Lower leg skin (tissue), 4 donors: ENCODE measurements at regions not wholly inside any gene's neighbourhood (a gene's known extent, or its start where the extent isn't known, plus 50 kb on each side); places are given as distances from the start of the nearest gene placed in this dataset.

Experiments
- DNase-seq, 2 donors: peaks; one replicate each; pipeline ENCODE4 v3.0.0-alpha.2; 2019; ENCODE audit warnings: low spot score in 2 of 2
- H3K4me3 ChIP-seq: fragments of 200-600 bp; sonication (generic); 2 replicates; pipeline ENCODE4 v1.5.1; 2017; ENCODE audit warnings: mild to moderate bottlenecking, low read depth; ENCODE audit not compliant: poor library complexity, severe bottlenecking
- CTCF ChIP-seq, 3 donors: fragments of 450-650 bp; IDR thresholded peaks; one replicate each; pipeline ENCODE4 v1.5.1; 2016; ENCODE audit warnings: antibody characterized with exemption in 3 of 3, mild to moderate bottlenecking in 3 of 3, moderate library complexity in 2 of 3
- POLR2A ChIP-seq, 2 donors: fragments of 450-650 bp; IDR thresholded peaks; one replicate each; pipeline ENCODE4 v1.6.1; 2016 to 2017; ENCODE audit warnings: antibody characterized with exemption in 2 of 2, mild to moderate bottlenecking in 1 of 2, moderate library complexity in 1 of 2
- WGBS, 2 donors: methylation state at CpG; one replicate each; pipeline ENCODE4 v1.1.5; 2018; 5-methylcytosine and 5-hydroxymethylcytosine counted together
- intact Hi-C: fragments of 100-400 bp; cut with DNase I; formaldehyde crosslinking; loops from one replicate; pipeline ENCODE4 v1.15.0; 2023; ENCODE audit warnings: low total_unique reads

GRCh38 chr3:102686792-102687191 lies 252.0 kb downstream of the ZPLD1 start:
- 78 to 87% methylated on average over 2 of the region's 2 CpGs for WGBS, 2 donors
- no peak for DNase-seq
- intact Hi-C loops: no loop called here

DNA sequence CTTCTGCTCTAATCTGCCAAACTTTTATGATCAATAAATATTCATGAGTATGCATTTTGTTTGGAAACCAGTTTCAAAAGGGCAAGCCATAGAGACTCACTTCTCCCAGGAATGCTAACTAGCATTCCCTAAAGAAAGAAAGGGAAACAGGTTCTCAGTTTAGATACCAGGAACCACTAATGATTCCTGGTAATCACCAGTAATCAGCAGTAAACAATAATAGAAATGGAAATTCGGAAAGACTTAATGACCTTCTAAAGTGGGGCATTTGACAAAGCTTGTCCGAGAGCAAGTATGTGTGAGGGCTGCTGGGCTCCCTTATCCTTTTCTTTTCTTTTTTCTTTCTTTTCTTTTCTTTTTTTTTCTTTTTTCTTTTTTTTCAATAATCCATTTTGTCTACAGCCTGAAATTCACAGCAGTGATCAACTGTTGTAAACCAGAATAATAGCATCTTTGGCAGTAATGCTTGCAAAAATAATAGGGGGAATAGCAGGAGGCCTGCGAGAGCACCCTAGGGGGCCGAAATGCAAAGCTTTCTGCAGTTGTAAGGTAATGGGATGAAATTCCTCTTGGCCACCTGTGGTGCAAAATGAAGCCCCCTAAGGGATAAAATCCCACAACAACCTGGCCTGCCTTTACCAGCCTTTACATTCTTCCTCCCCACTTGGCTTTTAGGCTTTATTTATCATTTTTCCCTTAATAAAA lies 253.2 kb downstream of the ZPLD1 start:
- DNase-seq: no peak
- H3K4me3 ChIP-seq: no peak overlapping the region
- no peak for TF ChIP-seq CTCF (IDR thresholded peaks at IDR 0.05)
- TF ChIP-seq POLR2A (IDR thresholded peaks at IDR 0.05): no peak
- 74 to 79% methylated on average over 4 of the region's 4 CpGs for WGBS, 2 donors
- intact Hi-C loops: no loop called here

More at GRCh38 chr3:102686792-102687191, 252.0 kb downstream of the ZPLD1 start:
- TF ChIP-seq CTCF (IDR thresholded peaks at IDR 0.05): no peak
- TF ChIP-seq POLR2A (IDR thresholded peaks at IDR 0.05): no peak
- H3K4me3 ChIP-seq: no peak overlapping the region

DNA sequence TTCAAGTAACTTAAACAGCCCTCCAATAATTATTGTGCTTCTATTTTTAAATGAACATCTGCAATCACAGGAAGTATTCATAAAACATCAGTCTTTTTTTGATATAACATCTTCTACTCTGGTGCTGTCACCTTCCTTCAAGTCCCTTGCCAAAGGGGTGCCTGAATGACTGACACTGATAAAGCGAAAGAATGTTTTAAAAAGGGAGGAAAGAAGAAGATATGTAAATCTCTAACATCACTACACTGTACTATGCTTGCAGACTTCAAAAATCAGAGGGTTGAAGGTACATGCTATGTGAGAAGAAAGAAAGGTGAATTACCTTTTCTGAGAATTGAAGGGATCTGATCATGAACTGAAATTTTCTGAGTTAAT lies 253.7 kb downstream of the ZPLD1 start:
- TF ChIP-seq CTCF (IDR thresholded peaks at IDR 0.05): no peak
- TF ChIP-seq POLR2A (IDR thresholded peaks at IDR 0.05): no peak
- no peak overlapping the region for H3K4me3 ChIP-seq
- WGBS, 2 donors: 84 to 90% methylated on average over 1 of the region's 1 CpG
- intact Hi-C loops: no loop called here
- DNase-seq: no peak

DNA sequence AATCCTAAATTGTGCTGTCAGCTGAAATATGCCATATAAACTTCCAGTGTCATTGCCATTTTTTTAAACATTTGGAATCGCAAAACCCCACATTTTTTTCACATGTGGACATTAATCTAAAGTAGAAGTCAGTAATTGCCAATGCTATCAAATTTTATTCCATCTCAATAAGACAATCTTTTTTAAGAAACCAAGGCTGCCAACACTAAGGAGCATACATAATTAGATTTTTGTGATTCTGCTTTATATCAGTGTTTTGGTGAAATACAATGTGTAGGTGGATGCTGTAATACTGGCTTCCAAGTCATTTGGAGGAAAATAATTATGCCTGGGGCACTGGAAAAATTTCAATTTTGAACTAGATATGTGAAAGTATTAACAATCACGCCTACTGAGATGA lies 256.7 kb downstream of the ZPLD1 start:
- intact Hi-C loops: no loop called here
- DNase-seq: no peak
- TF ChIP-seq CTCF (IDR thresholded peaks at IDR 0.05) (no peak), POLR2A (IDR thresholded peaks at IDR 0.05) (no peak)
- WGBS, 2 donors: 41 to 44% methylated on average over 2 of the region's 2 CpGs
- no peak overlapping the region for H3K4me3 ChIP-seq

GRCh38 chr3:102699104-102699818 lies 264.4 kb downstream of the ZPLD1 start:
- WGBS, 2 donors: 71 to 77% methylated on average over 5 of the region's 5 CpGs
- H3K4me3 ChIP-seq: no peak overlapping the region
- TF ChIP-seq POLR2A (IDR thresholded peaks at IDR 0.05) (no peak), CTCF (IDR thresholded peaks at IDR 0.05) (no peak)
- intact Hi-C loops: no loop called here
- no peak for DNase-seq
